Liver (tissue), 8 donors: ENCODE measurements at regions not wholly inside any gene's neighbourhood (a gene's known extent, or its start where the extent isn't known, plus 50 kb on each side); places are given as distances from the start of the nearest gene placed in this dataset.

Experiments used
- DNase-seq: peaks from one replicate; pipeline ENCODE4 v3.0.0-alpha.2; 2017; ENCODE audit warnings: low spot score
- H3K27ac ChIP-seq, 2 donors: one replicate each; pipeline ENCODE4 v1.7.0; 2013; ENCODE audit warnings: inconsistent platforms in 2 of 2, low read length in 2 of 2, control low read depth in 1 of 2, low read depth in 1 of 2, mild to moderate bottlenecking in 1 of 2
- H3K27me3 ChIP-seq, 4 donors: one replicate each; pipeline versions ENCODE4 v1.6.1 to v1.7.0; 2013; ENCODE audit warnings: low read length in 3 of 4, inconsistent platforms in 1 of 4, mild to moderate bottlenecking in 1 of 4, moderate library complexity in 1 of 4; ENCODE audit not compliant: control insufficient read depth in 4 of 4, insufficient read depth in 4 of 4
- H3K36me3 ChIP-seq, 4 donors: one replicate each; pipeline versions ENCODE4 v1.6.1 to v1.7.0; 2013; ENCODE audit warnings: low read length in 3 of 4, mild to moderate bottlenecking in 3 of 4, low read depth in 1 of 4, moderate library complexity in 1 of 4; ENCODE audit not compliant: control insufficient read depth in 4 of 4, insufficient read depth in 3 of 4
- H3K4me1 ChIP-seq, 4 donors: one replicate each; pipeline versions ENCODE4 v1.6.1 to v1.7.0; 2013; ENCODE audit warnings: low read length in 3 of 4, mild to moderate bottlenecking in 3 of 4, moderate library complexity in 1 of 4; ENCODE audit not compliant: control insufficient read depth in 4 of 4, insufficient read depth in 4 of 4
- H3K4me3 ChIP-seq, 3 donors: one replicate each; pipeline versions ENCODE4 v1.6.1 to v1.7.0; 2013; ENCODE audit warnings: low read length in 3 of 3, control low read depth in 1 of 3, low read depth in 1 of 3, mild to moderate bottlenecking in 1 of 3
- H3K9ac ChIP-seq, 2 donors: one replicate each; pipeline ENCODE4 v1.7.0; 2013; ENCODE audit warnings: low read length in 2 of 2, mild to moderate bottlenecking in 2 of 2, moderate library complexity in 2 of 2, control low read depth in 1 of 2, low read depth in 1 of 2
- H3K9me3 ChIP-seq, 4 donors: one replicate each; pipeline versions ENCODE4 v1.6.1 to v1.7.0; 2013; ENCODE audit warnings: low read length in 3 of 4; ENCODE audit not compliant: control insufficient read depth in 4 of 4
- ATF3 ChIP-seq: IDR thresholded peaks from 2 replicates; pipeline ENCODE4 v1.6.1; 2016; ENCODE audit warnings: antibody characterized with exemption
- CTCF ChIP-seq: fragments of 150-350 bp; IDR thresholded peaks from 2 replicates; pipeline ENCODE4 v1.5.1; 2017; ENCODE audit warnings: improper control_type of control experiment, low read depth, low read length; ENCODE audit not compliant: missing input control
- EGR1 ChIP-seq, 2 donors: IDR thresholded peaks; 2 replicates each; pipeline ENCODE4 v1.6.1; 2016 to 2018; ENCODE audit warnings: antibody characterized with exemption in 2 of 2, low read depth in 2 of 2
- FOXA1 ChIP-seq: IDR thresholded peaks from 2 replicates; pipeline ENCODE4 v1.6.1; 2016; ENCODE audit warnings: antibody characterized with exemption
- FOXA2 ChIP-seq: IDR thresholded peaks from 2 replicates; pipeline ENCODE4 v1.6.1; 2016; ENCODE audit warnings: antibody characterized with exemption
- GABPA ChIP-seq, 2 donors: IDR thresholded peaks in 1 of 2; conservative IDR thresholded peaks in 1 of 2; 2 replicates each; pipeline ENCODE4 v1.6.1; 2016; ENCODE audit warnings: antibody characterized with exemption in 2 of 2, mild to moderate bottlenecking in 1 of 2, moderate library complexity in 1 of 2
- HNF4A ChIP-seq, 2 donors: conservative IDR thresholded peaks; 2 replicates each; pipeline ENCODE4 v1.6.1; 2016; ENCODE audit warnings: antibody characterized with exemption in 2 of 2, mild to moderate bottlenecking in 2 of 2
- HNF4G ChIP-seq: IDR thresholded peaks from 2 replicates; pipeline ENCODE4 v1.6.1; 2016; ENCODE audit warnings: antibody characterized with exemption
- JUND ChIP-seq, 2 donors: IDR thresholded peaks; 2 replicates each; pipeline ENCODE4 v1.6.1; 2016; ENCODE audit warnings: antibody characterized with exemption in 2 of 2
- MAX ChIP-seq: IDR thresholded peaks from 2 replicates; pipeline ENCODE4 v1.6.1; 2016; ENCODE audit warnings: antibody characterized with exemption
- NR2F2 ChIP-seq: IDR thresholded peaks from 2 replicates; pipeline ENCODE4 v1.6.1; 2016; ENCODE audit warnings: antibody characterized with exemption
- RAD21 ChIP-seq, 2 donors: IDR thresholded peaks; 2 replicates each; pipeline ENCODE4 v1.6.1; 2016; ENCODE audit warnings: antibody characterized with exemption in 2 of 2, mild to moderate bottlenecking in 2 of 2
- REST ChIP-seq: IDR thresholded peaks from 2 replicates; pipeline ENCODE4 v1.6.1; 2016; ENCODE audit warnings: antibody characterized with exemption, mild to moderate bottlenecking
- RXRA ChIP-seq, 2 donors: IDR thresholded peaks; 2 replicates each; pipeline ENCODE4 v1.6.1; 2017 to 2018; ENCODE audit warnings: antibody characterized with exemption in 2 of 2, mild to moderate bottlenecking in 1 of 2
- SP1 ChIP-seq: IDR thresholded peaks from 2 replicates; pipeline ENCODE4 v1.6.1; 2018; ENCODE audit warnings: antibody characterized with exemption, mild to moderate bottlenecking
- TAF1 ChIP-seq: conservative IDR thresholded peaks from 2 replicates; pipeline ENCODE4 v1.6.1; 2016; ENCODE audit warnings: antibody characterized with exemption, mild to moderate bottlenecking
- YY1 ChIP-seq: IDR thresholded peaks from 2 replicates; pipeline ENCODE4 v1.6.1; 2016; ENCODE audit warnings: antibody characterized with exemption, mild to moderate bottlenecking
- ZBTB33 ChIP-seq: IDR thresholded peaks from 2 replicates; pipeline ENCODE4 v1.6.1; 2016; ENCODE audit warnings: antibody characterized with exemption
- WGBS: extraction: QIAGEN DNeasy Blood & Tissue Kit; methylation state at CpG from one replicate; pipeline ENCODE4 v1.1.7; 2013; 5-methylcytosine and 5-hydroxymethylcytosine counted together
- donor health status: healthy.
- donor health status: healthy.
- donor health status: healthy.
- donor health status: healthy.
- donor health status: healthy.

- H3K4me3 ChIP-seq, result no peak overlapping the region
- H3K4me1 ChIP-seq, result no peaks in the 10 kb centered on the region
- H3K27me3 ChIP-seq, result no peaks in the 10 kb centered on the region
- 78% methylated on average over 2 of the region's 2 CpGs for WGBS
- no peak overlapping the region for H3K27ac ChIP-seq
- DNase-seq, result no peak
- H3K9ac ChIP-seq, result no peak overlapping the region
- no peak for TF ChIP-seq RAD21 (IDR thresholded peaks at IDR 0.05)
- no peak for TF ChIP-seq NR2F2
- no peak for TF ChIP-seq YY1
- TF ChIP-seq ATF3, result no peak
- no peak for TF ChIP-seq CTCF
- TF ChIP-seq ZBTB33, result no peak
- TF ChIP-seq REST, result no peak
- TF ChIP-seq MAX, result no peak
- TF ChIP-seq GABPA (IDR thresholded peaks at IDR 0.05 in 1 of 2, conservative IDR thresholded peaks at IDR 0.05 in 1 of 2), result no peak
- no peak for TF ChIP-seq EGR1 (IDR thresholded peaks at IDR 0.05; ENCODE audit: low read depth in 2 of 2)
- TF ChIP-seq TAF1, result no peak
- TF ChIP-seq HNF4G, result no peak
- TF ChIP-seq FOXA1, result no peak
- no peak for TF ChIP-seq JUND (IDR thresholded peaks at IDR 0.05)
- no peak for TF ChIP-seq RXRA (IDR thresholded peaks at IDR 0.05)
- TF ChIP-seq HNF4A (conservative IDR thresholded peaks at IDR 0.05), result no peak
- TF ChIP-seq FOXA2, result no peak
- TF ChIP-seq SP1, result no peak
- no peaks in the 10 kb centered on the region for H3K9me3 ChIP-seq
- H3K36me3 ChIP-seq, result no peaks in the 10 kb centered on the region
Measured at GRCh38 chr1:91623020-91623419, 122.4 kb downstream of the CDC7 start.

DNA sequence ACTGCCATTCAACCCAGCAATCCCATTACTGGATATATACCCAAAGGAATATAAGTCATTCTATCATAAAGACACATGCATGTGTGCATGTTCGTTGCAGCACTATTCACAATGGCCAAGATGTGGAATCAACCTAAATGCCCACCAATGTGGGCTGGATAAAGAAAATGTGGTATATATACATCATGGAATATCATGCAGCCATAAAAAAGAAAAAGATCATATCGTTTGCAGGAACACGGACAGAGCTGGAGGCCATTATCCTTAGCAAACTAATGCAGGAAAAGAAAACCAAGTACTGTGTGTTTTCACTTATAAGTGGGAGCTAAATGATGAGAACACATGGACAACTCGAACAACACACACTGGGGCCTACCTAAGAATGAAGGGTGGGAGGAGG, 123.7 kb downstream of the CDC7 start:
- no peaks in the 10 kb centered on the region for H3K27me3 ChIP-seq
- H3K9me3 ChIP-seq, result no peaks in the 10 kb centered on the region
- no peak overlapping the region for H3K4me3 ChIP-seq
- H3K27ac ChIP-seq, result no peak overlapping the region
- no peaks in the 10 kb centered on the region for H3K4me1 ChIP-seq
- H3K36me3 ChIP-seq, result no peaks in the 10 kb centered on the region
- H3K9ac ChIP-seq, result no peak overlapping the region
- no peak for TF ChIP-seq SP1
- TF ChIP-seq FOXA1, result no peak
- no peak for TF ChIP-seq HNF4G
- TF ChIP-seq NR2F2, result no peak
- no peak for TF ChIP-seq FOXA2
- TF ChIP-seq TAF1, result no peak
- no peak for TF ChIP-seq REST
- TF ChIP-seq YY1, result no peak
- no peak for TF ChIP-seq GABPA (IDR thresholded peaks at IDR 0.05 in 1 of 2, conservative IDR thresholded peaks at IDR 0.05 in 1 of 2)
- 94% methylated on average over 4 of the region's 4 CpGs for WGBS
- no peak for DNase-seq
